ENCODE measurements at regions not wholly inside any gene's neighbourhood (a gene's known extent, or its start where the extent isn't known, plus 50 kb on each side); places are given as distances from the start of the nearest gene placed in this dataset.
"Not testable (repeated sequence)": the region's sequence is repeated elsewhere in the genome, so short reads cannot be mapped to it uniquely, and the experiment has no call there.

GRCh38 chr10:33967606-33968120 lies 633.2 kb upstream of the NRP1 start:
- DNase-seq (ENCODE audit: insufficient read length, low spot score): no peak
- TF ChIP-seq POU2F2 (IDR thresholded peaks at IDR 0.05; ENCODE audit: low read depth, low read length): no peak
- TF ChIP-seq TAF1 (IDR thresholded peaks at IDR 0.05; ENCODE audit: low read depth, low read length): no peak
- no peak for TF ChIP-seq POLR2AphosphoS5 (IDR thresholded peaks at IDR 0.05; ENCODE audit: low read depth, low read length)
- no peak for TF ChIP-seq SPI1 (IDR thresholded peaks at IDR 0.05; ENCODE audit: low read depth, low read length)
- no peak for TF ChIP-seq PAX5 (IDR thresholded peaks at IDR 0.05; ENCODE audit: insufficient read depth, low read length, severe bottlenecking)
- no peak for TF ChIP-seq POLR2A (IDR thresholded peaks at IDR 0.05; ENCODE audit: low read depth, low read length)
- no peak for FAIRE-seq

GRCh38 chr10:33966946-33967345 lies 632.5 kb upstream of the NRP1 start:
- TF ChIP-seq TAF1 (IDR thresholded peaks at IDR 0.05; ENCODE audit: low read depth, low read length): no peak
- FAIRE-seq (no peak), DNase-seq (ENCODE audit: insufficient read length, low spot score) (no peak)

GRCh38 chr10:33965795-33966581 lies 631.5 kb upstream of the NRP1 start:
- FAIRE-seq (no peak), DNase-seq (ENCODE audit: insufficient read length, low spot score) (no peak)
- no peak for TF ChIP-seq SPI1 (IDR thresholded peaks at IDR 0.05; ENCODE audit: low read depth, low read length)
- TF ChIP-seq TAF1 (IDR thresholded peaks at IDR 0.05; ENCODE audit: low read depth, low read length): no peak
- no peak for TF ChIP-seq POLR2A (IDR thresholded peaks at IDR 0.05; ENCODE audit: low read depth, low read length)

GRCh38 chr10:33963729-33964128 lies 629.3 kb upstream of the NRP1 start:
- FAIRE-seq (no peak), DNase-seq (ENCODE audit: insufficient read length, low spot score) (no peak)
- TF ChIP-seq PAX5 (IDR thresholded peaks at IDR 0.05; ENCODE audit: insufficient read depth, low read length, severe bottlenecking): no peak
- TF ChIP-seq TAF1 (IDR thresholded peaks at IDR 0.05; ENCODE audit: low read depth, low read length): no peak
- no peak for TF ChIP-seq SPI1 (IDR thresholded peaks at IDR 0.05; ENCODE audit: low read depth, low read length)
- TF ChIP-seq POU2F2 (IDR thresholded peaks at IDR 0.05; ENCODE audit: low read depth, low read length): no peak
- no peak for TF ChIP-seq POLR2A (IDR thresholded peaks at IDR 0.05; ENCODE audit: low read depth, low read length)
- no peak for TF ChIP-seq POLR2AphosphoS5 (IDR thresholded peaks at IDR 0.05; ENCODE audit: low read depth, low read length)

- not testable (repeated sequence) for DNase-seq (ENCODE audit: insufficient read length, low spot score); FAIRE-seq
Measured at GRCh38 chr10:33956322-33956721, 621.9 kb upstream of the NRP1 start.

- TF ChIP-seq PAX5 (IDR thresholded peaks at IDR 0.05; ENCODE audit: insufficient read depth, low read length, severe bottlenecking) (no peak), POLR2A (IDR thresholded peaks at IDR 0.05; ENCODE audit: low read depth, low read length) (no peak), POU2F2 (IDR thresholded peaks at IDR 0.05; ENCODE audit: low read depth, low read length) (no peak), SPI1 (IDR thresholded peaks at IDR 0.05; ENCODE audit: low read depth, low read length) (no peak), TAF1 (IDR thresholded peaks at IDR 0.05; ENCODE audit: low read depth, low read length) (no peak), POLR2AphosphoS5 (IDR thresholded peaks at IDR 0.05; ENCODE audit: low read depth, low read length) (no peak)
- DNase-seq (ENCODE audit: insufficient read length, low spot score) (no peak), FAIRE-seq (no peak)
Measured at GRCh38 chr10:33955676-33956075, 621.2 kb upstream of the NRP1 start.

- no peak for FAIRE-seq
Measured at GRCh38 chr10:33952692-33953360, 618.4 kb upstream of the NRP1 start.

GRCh38 chr10:33950206-33950605 lies 615.7 kb upstream of the NRP1 start:
- FAIRE-seq (no peak), DNase-seq (ENCODE audit: insufficient read length, low spot score) (no peak)
- TF ChIP-seq POLR2AphosphoS5 (IDR thresholded peaks at IDR 0.05; ENCODE audit: low read depth, low read length) (no peak), TAF1 (IDR thresholded peaks at IDR 0.05; ENCODE audit: low read depth, low read length) (no peak), POU2F2 (IDR thresholded peaks at IDR 0.05; ENCODE audit: low read depth, low read length) (no peak), SPI1 (IDR thresholded peaks at IDR 0.05; ENCODE audit: low read depth, low read length) (no peak), PAX5 (IDR thresholded peaks at IDR 0.05; ENCODE audit: insufficient read depth, low read length, severe bottlenecking) (no peak), POLR2A (IDR thresholded peaks at IDR 0.05; ENCODE audit: low read depth, low read length) (no peak)

More at GRCh38 chr10:33952692-33953360, 618.4 kb upstream of the NRP1 start:
- DNase-seq (ENCODE audit: insufficient read length, low spot score): no peak
- TF ChIP-seq PAX5 (IDR thresholded peaks at IDR 0.05; ENCODE audit: insufficient read depth, low read length, severe bottlenecking) (no peak), POLR2A (IDR thresholded peaks at IDR 0.05; ENCODE audit: low read depth, low read length) (no peak), SPI1 (IDR thresholded peaks at IDR 0.05; ENCODE audit: low read depth, low read length) (no peak)

GRCh38 chr10:33947544-33947943 lies 613.1 kb upstream of the NRP1 start:
- TF ChIP-seq TAF1 (IDR thresholded peaks at IDR 0.05; ENCODE audit: low read depth, low read length): no peak
- no peak for TF ChIP-seq POU2F2 (IDR thresholded peaks at IDR 0.05; ENCODE audit: low read depth, low read length)
- no peak for TF ChIP-seq POLR2A (IDR thresholded peaks at IDR 0.05; ENCODE audit: low read depth, low read length)
- TF ChIP-seq POLR2AphosphoS5 (IDR thresholded peaks at IDR 0.05; ENCODE audit: low read depth, low read length): no peak
- no peak for TF ChIP-seq PAX5 (IDR thresholded peaks at IDR 0.05; ENCODE audit: insufficient read depth, low read length, severe bottlenecking)
- TF ChIP-seq SPI1 (IDR thresholded peaks at IDR 0.05; ENCODE audit: low read depth, low read length): no peak
- DNase-seq (ENCODE audit: insufficient read length, low spot score) (no peak), FAIRE-seq (no peak)

- TF ChIP-seq PAX5 (IDR thresholded peaks at IDR 0.05; ENCODE audit: insufficient read depth, low read length, severe bottlenecking) (no peak), POLR2A (IDR thresholded peaks at IDR 0.05; ENCODE audit: low read depth, low read length) (no peak), POLR2AphosphoS5 (IDR thresholded peaks at IDR 0.05; ENCODE audit: low read depth, low read length) (no peak)
- DNase-seq (ENCODE audit: insufficient read length, low spot score): no peak
- no peak for FAIRE-seq
Measured at GRCh38 chr10:33945051-33945450, 610.6 kb upstream of the NRP1 start.

Measured in GM12891 (cell line).